Smooth muscle cell of the brain vasculature (primary cell): ENCODE measurements at regions not wholly inside any gene's neighbourhood (a gene's known extent, or its start where the extent isn't known, plus 50 kb on each side); places are given as distances from the start of the nearest gene placed in this dataset.

Source experiments
- DNase-seq: peaks from one replicate; pipeline ENCODE4 v3.0.0-alpha.2; 2012; ENCODE audit warnings: low read depth, low spot score

DNA sequence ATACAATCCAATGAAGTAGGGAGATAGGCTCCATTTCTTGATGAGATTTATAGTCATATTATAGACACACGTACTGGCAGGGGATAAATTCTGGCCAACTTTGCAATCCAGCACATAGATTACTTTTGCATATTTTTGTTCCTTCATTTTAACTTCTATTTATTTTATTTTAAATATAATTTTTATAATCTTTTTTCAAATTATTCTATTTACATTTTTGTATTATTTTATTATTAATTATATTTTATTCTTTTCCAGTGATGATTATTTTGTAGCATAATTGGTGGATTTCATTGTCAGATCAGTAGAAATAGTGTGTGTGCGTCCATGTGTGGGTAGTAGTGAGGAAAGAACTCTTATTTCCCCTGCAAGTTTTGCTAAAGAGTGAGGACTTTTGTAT is 980.1 kb upstream of the TYRP1 start:
- no peak for DNase-seq

DNA sequence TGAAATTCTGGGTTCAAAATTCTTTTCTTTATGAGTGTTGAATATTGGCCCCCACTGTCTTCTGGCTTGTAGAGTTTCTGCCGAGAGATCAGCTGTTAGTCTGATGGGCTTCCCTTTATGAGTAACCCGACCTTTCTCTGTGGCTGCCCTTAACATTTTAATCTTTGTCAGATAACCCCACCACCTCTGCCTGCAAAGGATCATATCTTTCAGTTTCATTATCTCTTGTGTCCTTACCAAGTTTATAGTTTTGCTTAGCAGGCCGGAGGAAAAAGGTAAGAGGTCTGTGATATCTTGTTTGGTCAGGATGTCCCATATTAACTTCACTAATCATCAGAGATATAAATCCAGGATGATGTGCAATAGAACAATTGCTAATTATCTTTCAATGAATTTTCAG is 970.2 kb upstream of the TYRP1 start:
- DNase-seq = no peak

DNA sequence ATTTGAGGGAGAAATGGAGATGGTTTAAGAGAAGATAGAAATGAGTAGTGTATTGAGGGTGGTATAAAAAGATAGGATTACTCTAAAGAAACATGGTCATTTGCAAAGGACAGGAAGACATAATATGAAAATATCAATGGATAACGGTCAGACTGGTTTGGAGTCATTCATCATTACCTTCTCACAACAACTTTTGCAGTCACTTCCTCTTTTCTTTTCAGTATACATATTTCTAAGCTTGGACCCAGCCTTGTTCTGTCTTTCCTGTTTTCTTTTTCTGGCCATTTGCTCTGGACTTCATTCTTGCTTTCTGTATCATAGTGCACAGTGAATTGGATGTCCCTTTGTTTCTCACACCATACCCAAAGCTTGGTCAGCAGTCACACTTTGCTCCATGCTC is 966.5 kb upstream of the TYRP1 start:
- no peak for DNase-seq

DNA sequence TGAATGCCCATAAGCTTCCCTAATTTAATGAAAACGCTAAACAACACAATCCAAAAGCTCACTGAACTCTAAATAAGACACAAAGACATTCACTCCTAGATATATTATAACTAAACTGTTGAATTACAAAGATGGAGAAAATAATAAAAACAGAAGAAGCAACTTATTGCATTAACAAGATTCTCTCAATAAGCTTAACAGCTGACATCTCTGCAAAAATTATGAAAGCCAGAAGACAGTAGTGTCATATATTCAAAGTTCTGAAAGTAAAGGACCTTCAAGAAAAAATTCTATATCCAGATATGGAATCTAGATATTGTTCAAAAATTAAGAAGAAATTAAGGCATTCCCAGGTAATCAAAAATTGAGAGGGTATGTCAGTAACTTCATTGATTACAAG is 957.8 kb upstream of the TYRP1 start:
- DNase-seq = no peak

DNA sequence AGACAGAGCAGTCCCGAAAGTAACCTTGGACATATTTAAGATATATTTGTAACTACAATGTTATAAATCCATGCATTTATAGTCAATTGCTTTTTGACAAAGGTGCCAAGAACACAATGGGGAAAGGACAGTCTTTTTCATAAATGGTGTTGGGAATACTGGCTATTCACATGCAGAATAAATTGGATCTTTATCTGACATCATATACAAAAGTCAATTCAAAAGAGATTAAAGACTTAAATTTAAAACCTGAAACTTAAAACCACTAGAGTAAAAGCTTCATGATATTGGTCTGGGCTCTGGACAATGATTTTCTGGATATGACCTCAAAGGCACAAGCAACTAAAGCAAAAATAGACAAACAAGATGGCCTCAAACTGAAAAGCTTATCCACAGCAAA is 950.7 kb upstream of the TYRP1 start:
- no peak for DNase-seq

DNA sequence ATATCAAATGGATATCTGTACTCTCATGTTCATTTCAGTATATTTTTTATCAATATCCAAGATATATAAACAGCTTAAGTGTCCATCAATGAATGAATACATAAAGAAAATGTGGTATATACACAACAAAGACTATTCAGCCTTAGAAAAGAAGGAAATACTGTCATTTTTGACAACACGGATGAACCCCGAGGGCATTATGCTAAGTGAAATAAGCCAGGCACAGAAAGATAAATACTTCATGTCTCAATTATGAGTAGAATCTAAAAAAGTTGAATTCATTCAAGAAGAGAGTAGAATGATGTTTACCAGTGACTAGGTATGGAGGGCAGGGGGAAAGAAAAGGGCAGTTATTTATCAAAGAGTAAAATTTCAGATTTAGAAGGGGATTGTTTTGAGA is 949.8 kb upstream of the TYRP1 start:
- no peak for DNase-seq

DNA sequence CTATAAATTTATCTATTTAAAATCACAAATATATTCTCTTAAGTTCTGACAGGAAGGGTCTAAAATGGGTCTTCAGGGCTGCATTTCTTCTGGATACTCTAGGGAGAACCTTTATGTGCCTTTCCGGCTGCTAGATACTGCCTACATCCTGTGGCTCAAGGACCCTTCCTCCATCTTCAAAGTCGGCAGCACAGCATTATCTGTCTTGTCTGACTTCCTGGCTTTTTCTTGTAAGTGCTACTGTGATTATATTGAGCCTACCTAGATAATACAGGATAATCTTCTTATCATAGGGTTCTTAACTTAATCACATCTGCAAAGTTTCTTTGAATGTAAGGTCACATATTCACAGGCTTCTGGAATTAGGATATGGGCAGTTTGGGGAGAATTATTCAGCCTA is 943.8 kb upstream of the TYRP1 start:
- no peak for DNase-seq

DNA sequence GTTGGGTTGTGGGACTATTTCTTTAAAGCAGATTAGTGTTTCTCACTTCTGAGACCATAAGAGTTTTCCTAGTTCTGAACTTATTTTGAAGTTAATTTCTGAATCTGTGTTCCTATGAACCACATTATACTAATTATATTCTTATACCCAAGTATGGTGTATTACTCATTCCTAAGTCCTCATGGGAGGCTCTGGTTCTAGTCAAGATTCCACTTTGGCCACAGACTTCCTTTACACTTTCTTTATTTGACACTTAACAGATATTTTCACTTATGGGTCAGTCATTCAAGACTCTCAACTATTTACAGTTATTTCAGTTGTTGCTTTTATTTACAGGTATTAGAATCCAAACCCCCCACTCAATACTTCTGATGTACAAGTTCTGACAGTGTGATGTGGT is 937.2 kb upstream of the TYRP1 start:
- no peak for DNase-seq

DNA sequence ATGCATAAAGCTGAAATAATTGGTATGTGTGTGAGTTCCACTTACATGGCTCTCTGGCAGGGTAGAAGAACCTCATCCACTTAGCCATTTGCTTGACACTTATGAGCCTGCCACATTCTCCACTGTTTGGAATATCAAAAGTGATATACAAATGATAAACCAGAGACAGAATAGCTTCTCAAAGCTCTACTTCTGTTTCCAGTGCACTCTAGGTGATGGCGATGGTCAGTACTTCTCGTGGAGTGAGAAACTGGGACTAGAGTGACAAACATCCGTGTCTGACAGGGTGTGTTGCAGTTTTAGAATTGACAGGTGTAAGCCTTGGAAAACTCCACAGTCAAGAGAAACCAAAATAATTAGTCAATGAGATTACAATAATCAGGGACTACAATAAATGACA is 935.8 kb upstream of the TYRP1 start:
- DNase-seq = no peak

DNA sequence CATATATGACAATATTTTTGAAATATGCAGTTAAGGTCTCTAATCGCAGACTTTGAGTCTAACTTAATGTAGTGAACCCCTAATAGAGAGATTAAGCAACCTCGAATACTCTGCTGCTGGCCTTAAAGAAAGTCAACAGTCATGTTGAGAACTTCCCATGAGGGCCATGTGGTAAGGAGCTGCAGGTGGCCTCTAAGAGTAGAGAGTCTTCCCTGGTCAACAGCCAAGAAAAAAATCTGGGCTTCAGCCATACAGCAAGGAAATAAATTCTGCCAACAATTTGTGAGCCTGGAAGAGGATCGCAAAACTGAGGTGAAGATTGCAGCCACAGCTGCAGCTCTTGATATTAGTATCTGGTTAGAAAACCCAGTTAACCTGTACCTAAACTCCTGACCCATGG is 935.2 kb upstream of the TYRP1 start:
- no peak for DNase-seq

DNA sequence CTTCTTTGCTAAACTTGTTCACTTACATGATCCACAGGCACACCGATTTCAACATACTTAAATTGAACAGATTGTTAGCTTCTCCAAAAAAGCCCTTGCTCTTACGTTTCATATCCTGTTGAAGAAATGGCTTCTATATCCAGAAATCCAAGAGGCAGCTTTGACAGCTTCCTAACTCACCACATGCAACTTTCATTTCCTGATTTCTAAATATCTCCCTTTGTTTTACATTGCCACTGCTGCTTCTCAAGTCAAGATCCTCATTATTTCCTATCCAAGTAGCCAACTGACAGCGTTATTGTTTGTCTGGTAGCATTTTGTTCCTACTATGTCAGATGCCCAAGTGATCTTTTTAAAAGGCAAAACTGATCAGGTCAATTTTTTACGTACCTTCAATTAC is 913.2 kb upstream of the TYRP1 start:
- DNase-seq = no peak

DNA sequence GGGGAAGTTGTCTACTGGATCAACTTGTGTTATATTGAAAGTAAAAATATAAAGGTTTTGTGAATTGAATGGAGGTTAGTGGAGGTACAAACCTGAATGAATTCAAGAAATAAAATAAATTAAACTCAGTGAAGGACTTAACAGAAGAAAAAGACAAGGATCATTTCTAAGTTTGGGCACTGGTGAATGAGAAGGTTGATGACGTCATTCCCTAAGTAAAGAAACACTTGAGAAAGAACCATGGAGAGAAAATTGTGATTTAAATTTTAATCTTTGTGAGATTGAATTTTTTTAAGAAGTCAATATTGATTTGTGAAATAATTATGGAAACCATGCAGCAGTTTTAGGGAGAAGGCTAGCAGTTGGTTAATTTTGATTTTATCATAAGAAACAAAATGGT is 900.3 kb upstream of the TYRP1 start:
- DNase-seq = no peak

DNA sequence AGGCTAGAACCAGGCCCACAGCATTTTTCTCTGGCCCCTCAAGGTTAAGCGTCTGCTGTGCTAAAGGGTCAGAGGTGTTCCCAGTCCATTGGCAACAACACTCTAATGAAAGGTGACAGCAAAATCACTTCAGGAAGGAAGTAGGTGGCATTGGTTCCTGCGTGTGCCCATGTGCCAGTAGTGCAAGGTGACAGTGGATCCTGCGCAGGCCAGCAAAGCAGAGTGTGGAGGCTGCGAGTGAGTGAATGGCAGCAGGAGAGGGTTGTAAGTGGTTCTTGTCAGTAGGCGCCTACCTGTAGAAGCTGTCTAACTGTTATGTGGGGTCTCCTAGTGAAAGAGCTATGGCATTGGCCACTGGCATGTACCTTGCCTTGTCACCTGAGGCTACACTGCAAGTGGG is 898.2 kb upstream of the TYRP1 start:
- no peak for DNase-seq

DNA sequence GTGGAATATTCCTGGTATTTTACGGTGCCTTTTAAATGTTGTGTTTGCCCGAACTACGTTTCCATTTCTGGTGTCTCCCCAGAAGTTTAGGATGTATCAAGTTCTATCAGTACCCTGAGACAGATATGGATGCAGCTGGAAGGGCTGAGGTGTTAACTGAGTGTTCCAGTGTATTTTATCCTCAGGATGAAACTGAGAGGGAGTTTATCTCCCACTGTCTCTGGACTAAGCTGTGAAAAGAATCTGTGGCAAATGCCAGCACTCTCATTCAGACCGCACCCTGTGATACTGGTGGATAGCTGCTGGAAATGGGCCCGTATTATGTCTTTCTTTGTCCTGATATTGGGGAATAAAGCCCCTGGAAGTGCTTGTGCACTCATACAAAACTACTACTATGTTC is 887.2 kb upstream of the TYRP1 start:
- no peak for DNase-seq

DNA sequence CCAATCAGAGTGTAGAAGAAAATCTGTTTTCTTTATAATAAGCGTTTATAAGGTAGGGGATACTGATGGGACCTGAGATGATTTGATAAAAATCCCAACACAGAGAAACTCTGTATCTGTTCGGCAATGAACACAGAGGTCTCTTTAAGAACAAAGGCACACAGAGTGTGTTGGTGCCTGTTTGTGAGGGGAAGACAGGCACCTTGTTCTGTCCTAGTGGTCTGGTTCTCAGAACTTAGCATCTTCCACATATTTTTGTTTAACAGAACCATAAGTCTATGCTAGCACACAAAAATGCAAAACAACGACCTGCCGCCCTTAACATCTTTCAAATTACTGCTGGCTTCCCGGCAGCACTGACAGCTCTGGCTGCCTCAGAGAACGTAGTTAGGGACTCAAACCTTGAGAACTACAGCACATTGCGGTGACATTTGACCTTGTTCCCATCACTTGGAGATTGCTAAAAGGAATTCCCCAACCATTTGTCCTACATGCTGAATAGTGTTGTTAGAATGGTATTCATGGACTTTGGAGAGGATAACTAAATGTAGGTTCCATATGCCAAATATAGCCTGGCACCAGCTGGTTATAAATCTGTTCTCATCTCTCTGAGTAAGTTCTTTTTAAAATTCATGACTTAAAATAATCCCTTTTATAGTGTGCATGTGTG is 871.7 kb upstream of the TYRP1 start:
- DNase-seq = no peak

DNA sequence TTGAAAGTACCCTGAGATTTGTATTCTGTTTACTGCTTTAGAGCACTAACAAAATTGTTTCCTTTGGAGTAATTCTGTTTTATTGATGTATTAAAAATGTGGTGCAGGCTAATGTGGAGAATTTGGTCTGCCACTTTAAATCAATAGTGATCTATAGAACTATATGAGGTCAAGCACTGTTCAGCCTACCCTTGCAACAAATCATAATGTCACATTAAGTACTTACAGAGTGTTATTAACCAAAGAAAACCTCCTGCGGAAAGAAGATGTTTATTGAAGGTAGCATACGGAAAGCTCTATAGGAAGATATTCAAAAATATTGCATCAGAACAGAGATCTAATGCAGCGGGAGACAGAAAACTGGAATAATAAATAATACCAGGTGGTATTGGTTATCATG is 865.0 kb upstream of the TYRP1 start:
- no peak for DNase-seq

DNA sequence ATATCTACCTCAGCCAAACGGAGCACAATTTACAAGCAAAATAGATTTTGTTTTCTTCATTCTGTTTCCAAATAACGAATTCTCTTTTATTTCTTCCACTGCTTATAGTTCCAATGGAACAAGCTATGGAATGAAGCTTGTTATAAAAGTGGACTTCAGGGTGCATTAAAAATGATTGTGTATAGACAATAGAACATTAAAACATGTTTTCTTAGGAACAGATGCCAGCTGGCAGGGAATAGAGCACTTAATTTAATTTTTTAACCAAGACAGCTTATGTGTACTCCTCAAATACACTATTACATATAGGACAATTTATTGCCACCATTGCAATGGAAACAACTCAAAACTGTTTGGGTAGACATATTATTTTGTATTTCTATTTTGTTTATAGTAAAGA is 860.1 kb upstream of the TYRP1 start:
- DNase-seq = no peak

DNA sequence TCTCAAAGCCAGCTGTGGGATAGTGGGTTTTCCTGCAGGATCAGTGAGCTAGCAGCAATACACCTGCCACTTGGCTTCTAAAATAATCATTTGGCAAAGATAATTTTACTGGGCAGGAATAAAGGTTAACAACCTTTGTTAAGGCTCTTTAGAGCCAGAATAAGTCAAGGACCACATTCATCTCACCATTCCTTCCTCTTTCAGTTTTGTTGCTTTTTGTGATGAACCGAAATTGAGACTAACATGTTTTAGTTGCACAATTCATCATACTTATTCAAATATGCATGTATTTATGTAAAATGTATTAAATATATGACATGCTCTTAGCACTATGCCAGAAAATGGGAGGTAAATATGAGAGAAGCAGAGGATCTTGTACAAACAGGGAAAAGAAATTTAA is 824.4 kb upstream of the TYRP1 start:
- no peak for DNase-seq

DNA sequence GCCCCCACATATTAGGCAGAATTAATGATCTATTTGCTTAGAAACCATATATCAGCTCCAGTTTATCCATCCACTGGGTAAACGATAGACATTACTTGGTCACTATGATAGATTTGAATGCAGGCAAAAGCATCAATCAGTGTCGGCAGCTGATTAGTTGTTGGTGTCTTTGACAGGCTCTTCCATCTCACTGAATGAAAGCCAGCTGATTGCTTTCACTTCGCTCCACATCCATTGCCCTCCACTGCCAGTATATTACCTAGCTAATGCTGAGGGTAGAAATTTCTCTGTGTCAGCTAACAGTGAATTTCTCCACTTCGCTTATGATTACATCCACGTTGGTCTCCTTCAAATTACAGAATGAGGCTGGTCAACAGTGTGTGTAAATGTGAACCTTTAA is 821.3 kb upstream of the TYRP1 start:
- no peak for DNase-seq

DNA sequence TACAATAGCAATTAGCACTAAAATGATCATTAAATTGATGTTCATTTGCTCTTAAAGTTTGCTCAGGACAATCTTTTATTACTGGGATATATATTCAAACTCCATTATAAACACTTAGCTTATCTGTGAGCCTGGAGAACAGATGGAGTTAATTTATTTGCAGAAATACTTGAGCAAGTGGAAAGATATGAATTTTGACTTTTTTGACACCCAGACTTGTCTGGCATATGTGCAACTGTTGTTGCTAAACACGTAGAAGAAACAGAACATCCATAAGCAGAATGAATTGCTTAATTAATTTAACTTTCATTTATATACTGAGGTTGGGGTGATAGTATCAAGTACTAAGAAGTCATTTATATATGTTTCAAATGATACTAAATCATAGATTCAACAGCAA is 820.7 kb upstream of the TYRP1 start:
- no peak for DNase-seq

DNA sequence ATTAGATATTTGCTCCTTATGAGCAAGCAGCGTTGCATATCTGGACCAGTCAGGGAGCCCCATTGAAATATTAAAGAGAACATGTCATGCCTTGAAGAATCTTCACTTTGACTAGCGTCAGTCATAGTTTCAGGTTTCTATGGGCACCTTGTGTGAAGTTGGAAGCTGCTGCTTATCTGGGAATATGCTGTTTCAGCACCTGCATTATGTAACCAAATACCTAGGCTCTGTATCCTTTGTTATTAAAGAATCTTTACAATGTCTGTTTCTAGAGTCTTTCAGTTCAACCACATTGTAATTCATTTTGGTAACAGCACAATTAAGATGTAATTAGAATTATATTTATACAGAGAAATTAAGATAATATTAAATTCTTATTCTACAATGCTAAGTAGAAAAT is 818.8 kb upstream of the TYRP1 start:
- no peak for DNase-seq

DNA sequence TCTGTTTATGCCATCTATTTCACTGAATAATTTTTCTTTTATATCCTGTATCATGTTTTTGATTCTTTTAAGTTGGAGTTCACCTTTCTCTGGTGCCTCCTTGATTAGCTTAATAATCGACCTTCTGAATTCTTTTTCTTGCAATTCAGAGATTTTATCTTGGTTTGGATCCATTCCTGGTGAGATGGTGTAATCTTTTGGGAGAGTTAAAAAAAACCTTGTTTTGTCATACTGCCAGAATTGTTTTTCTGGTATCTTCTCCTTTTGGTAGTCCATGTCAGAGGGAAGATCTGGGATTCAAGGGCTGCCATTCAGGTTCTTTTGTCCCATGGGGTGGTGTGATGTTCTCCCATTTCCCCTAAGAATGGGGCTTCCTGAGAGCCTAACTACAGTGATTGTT is 800.8 kb upstream of the TYRP1 start:
- DNase-seq = no peak

DNA sequence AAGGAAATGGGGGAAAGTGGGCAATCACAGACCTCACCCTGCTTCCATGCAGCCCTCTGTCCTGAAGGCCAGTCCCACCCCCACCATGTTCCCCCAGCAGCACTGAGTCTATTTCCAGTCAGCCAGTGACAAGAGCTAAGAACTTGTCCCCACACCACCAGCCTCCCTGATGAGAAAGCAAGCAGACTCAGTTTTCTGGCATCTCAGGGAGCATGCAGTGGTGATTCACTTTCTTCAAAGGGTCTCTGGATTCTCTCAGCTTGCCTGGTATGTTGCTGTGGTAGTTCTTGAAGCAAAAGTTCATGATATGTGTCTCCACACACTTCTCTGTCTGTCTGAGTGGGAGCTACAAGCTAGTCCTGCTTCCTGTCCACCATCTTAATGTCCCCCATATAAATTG is 799.9 kb upstream of the TYRP1 start:
- no peak for DNase-seq

DNA sequence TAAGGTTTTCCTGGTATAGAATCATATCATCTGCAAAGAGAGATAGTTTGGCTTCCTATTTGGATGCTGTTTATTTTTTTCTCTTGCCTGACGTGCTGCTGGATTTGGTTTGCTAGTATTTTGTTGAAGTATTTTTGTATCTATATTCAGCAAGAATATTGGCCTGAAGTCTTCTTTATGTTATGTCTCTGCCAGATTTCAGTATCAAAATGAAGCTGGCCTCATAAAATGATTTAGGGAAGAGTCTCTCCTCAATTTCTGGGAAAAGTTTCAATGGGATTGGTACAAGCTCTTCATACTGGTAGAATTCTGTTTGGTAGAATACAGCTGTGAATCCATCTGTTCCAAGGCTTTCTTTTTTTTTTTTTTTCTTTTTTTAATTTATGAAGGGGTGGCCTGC is 799.0 kb upstream of the TYRP1 start:
- no peak for DNase-seq

DNA sequence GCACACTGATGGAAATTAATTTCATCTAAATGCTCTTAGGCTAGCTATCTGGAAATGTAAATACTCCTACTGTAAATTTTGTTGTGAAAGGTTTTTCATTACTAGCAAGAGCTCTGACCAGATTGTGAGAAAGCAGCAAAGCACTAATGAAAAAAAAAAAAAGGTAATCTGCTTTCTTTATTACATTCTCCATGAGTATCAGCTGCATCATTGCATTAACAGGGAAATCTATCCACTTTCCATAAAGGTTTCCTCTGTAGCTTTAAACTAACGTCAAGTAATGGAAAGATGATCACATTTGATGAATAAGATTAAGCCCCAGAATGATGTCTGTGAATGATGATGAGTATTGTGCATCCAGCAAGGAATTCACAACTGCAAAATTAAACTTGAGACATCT is 790.6 kb upstream of the TYRP1 start:
- no peak for DNase-seq
